Vagina (tissue), 2 donors: ENCODE measurements at regions not wholly inside any gene's neighbourhood (a gene's known extent, or its start where the extent isn't known, plus 50 kb on each side); places are given as distances from the start of the nearest gene placed in this dataset.

Experiments used
- DNase-seq, 2 donors: peaks; one replicate each; pipeline ENCODE4 v3.0.0-alpha.2; 2017; ENCODE audit errors: extremely low spot score in 2 of 2
- H3K27ac ChIP-seq: fragments of 200-600 bp; sonication (generic); one replicate; pipeline ENCODE4 v1.5.1; 2019
- H3K27me3 ChIP-seq: fragments of 200-600 bp; sonication (generic); one replicate; pipeline ENCODE4 v1.5.1; 2019
- H3K36me3 ChIP-seq, 2 donors: fragments of 200-600 bp; sonication (generic); one replicate each; pipeline ENCODE4 v1.5.1; 2017 to 2019
- H3K4me1 ChIP-seq: fragments of 200-600 bp; sonication (generic); one replicate; pipeline ENCODE4 v1.5.1; 2019
- H3K4me3 ChIP-seq, 2 donors: fragments of 200-600 bp; sonication (generic); 1 replicate in 1 of 2; 2 replicates in 1 of 2; pipeline ENCODE4 v1.5.1; 2016 to 2019
- H3K9me3 ChIP-seq: fragments of 200-600 bp; sonication (generic); one replicate; pipeline ENCODE4 v1.5.1; 2019
- CTCF ChIP-seq, 3 experiments: fragments of 450-650 bp in 2 of 3; fragments of 200-600 bp in 1 of 3; sonication (generic) in 1 of 3; IDR thresholded peaks; one replicate each; pipeline ENCODE4 v1.5.1; 2017 to 2019; ENCODE audit warnings: antibody characterized with exemption in 3 of 3, mild to moderate bottlenecking in 2 of 3, moderate library complexity in 2 of 3
- POLR2A ChIP-seq, 2 donors: fragments of 450-650 bp; IDR thresholded peaks; one replicate each; pipeline ENCODE4 v1.6.1; 2017; ENCODE audit warnings: antibody characterized with exemption in 2 of 2, mild to moderate bottlenecking in 2 of 2, moderate library complexity in 2 of 2
- POLR2AphosphoS5 ChIP-seq, 2 donors: sonication (generic); formaldehyde crosslinking; IDR thresholded peaks; one replicate each; pipeline ENCODE4 v1.9.0; 2017; ENCODE audit warnings: antibody characterized with exemption in 2 of 2, mild to moderate bottlenecking in 2 of 2, low read depth in 1 of 2; ENCODE audit not compliant: insufficient read depth in 1 of 2
- intact Hi-C: fragments of 100-400 bp; cut with DNase I; formaldehyde crosslinking; loops from one replicate; pipeline ENCODE4 v1.15.1; 2023

GRCh38 chr7:92969061-92969460 lies 132.7 kb upstream of the CDK6 start:
- H3K4me1 ChIP-seq: no peaks in the 10 kb centered on the region
- TF ChIP-seq POLR2A (IDR thresholded peaks at IDR 0.05) (no peak), POLR2AphosphoS5 (IDR thresholded peaks at IDR 0.05; ENCODE audit: insufficient read depth in 1 of 2, low read depth in 1 of 2) (no peak), CTCF (IDR thresholded peaks at IDR 0.05) (no peak)
- H3K9me3 ChIP-seq: no peaks in the 10 kb centered on the region
- no peaks in the 10 kb centered on the region for H3K36me3 ChIP-seq
- DNase-seq: no peak
- H3K27ac ChIP-seq: no peak overlapping the region
- no peaks in the 10 kb centered on the region for H3K27me3 ChIP-seq
- intact Hi-C loops: no loop called here
- no peak overlapping the region for H3K4me3 ChIP-seq

GRCh38 chr7:92968502-92968901 lies 132.1 kb upstream of the CDK6 start:
- Histone ChIP-seq H3K9me3 (no peaks in the 10 kb centered on the region), H3K27ac (no peak overlapping the region), H3K36me3 (no peaks in the 10 kb centered on the region), H3K4me1 (no peaks in the 10 kb centered on the region), H3K4me3 (no peak overlapping the region), H3K27me3 (no peaks in the 10 kb centered on the region)
- intact Hi-C loops: no loop called here
- TF ChIP-seq POLR2A (IDR thresholded peaks at IDR 0.05) (no peak), CTCF (IDR thresholded peaks at IDR 0.05) (no peak), POLR2AphosphoS5 (IDR thresholded peaks at IDR 0.05; ENCODE audit: insufficient read depth in 1 of 2, low read depth in 1 of 2) (no peak)
- no peak for DNase-seq

GRCh38 chr7:92967238-92967637 lies 130.9 kb upstream of the CDK6 start:
- intact Hi-C loops: no loop called here
- no peak for DNase-seq

GRCh38 chr7:92964141-92964540 lies 127.8 kb upstream of the CDK6 start:
- H3K36me3 ChIP-seq: no peaks in the 10 kb centered on the region
- H3K4me3 ChIP-seq: no peak overlapping the region
- intact Hi-C loops: no loop called here
- H3K4me1 ChIP-seq: no peaks in the 10 kb centered on the region
- no peaks in the 10 kb centered on the region for H3K27me3 ChIP-seq
- no peak overlapping the region for H3K27ac ChIP-seq
- TF ChIP-seq POLR2A (IDR thresholded peaks at IDR 0.05) (no peak), POLR2AphosphoS5 (IDR thresholded peaks at IDR 0.05; ENCODE audit: insufficient read depth in 1 of 2, low read depth in 1 of 2) (no peak), CTCF (IDR thresholded peaks at IDR 0.05) (no peak)
- H3K9me3 ChIP-seq: no peaks in the 10 kb centered on the region
- DNase-seq: no peak

More at GRCh38 chr7:92967238-92967637, 130.9 kb upstream of the CDK6 start:
- H3K9me3 ChIP-seq: no peaks in the 10 kb centered on the region
- no peaks in the 10 kb centered on the region for H3K27me3 ChIP-seq
- H3K27ac ChIP-seq: no peak overlapping the region
- no peak overlapping the region for H3K4me3 ChIP-seq
- TF ChIP-seq POLR2AphosphoS5 (IDR thresholded peaks at IDR 0.05; ENCODE audit: insufficient read depth in 1 of 2, low read depth in 1 of 2) (no peak), POLR2A (IDR thresholded peaks at IDR 0.05) (no peak), CTCF (IDR thresholded peaks at IDR 0.05) (no peak)
- H3K36me3 ChIP-seq: no peaks in the 10 kb centered on the region
- no peaks in the 10 kb centered on the region for H3K4me1 ChIP-seq

GRCh38 chr7:92963566-92963965 lies 127.2 kb upstream of the CDK6 start:
- Histone ChIP-seq H3K36me3 (no peaks in the 10 kb centered on the region), H3K27me3 (no peaks in the 10 kb centered on the region), H3K27ac (no peak overlapping the region), H3K4me3 (no peak overlapping the region), H3K9me3 (no peaks in the 10 kb centered on the region), H3K4me1 (no peaks in the 10 kb centered on the region)
- TF ChIP-seq POLR2AphosphoS5 (IDR thresholded peaks at IDR 0.05; ENCODE audit: insufficient read depth in 1 of 2, low read depth in 1 of 2) (no peak), POLR2A (IDR thresholded peaks at IDR 0.05) (no peak), CTCF (IDR thresholded peaks at IDR 0.05) (no peak)
- intact Hi-C loops: no loop called here
- no peak for DNase-seq
